ENCODE measurements at regions not wholly inside any gene's neighbourhood (a gene's known extent, or its start where the extent isn't known, plus 50 kb on each side); places are given as distances from the start of the nearest gene placed in this dataset.
"Not testable (repeated sequence)": the region's sequence is repeated elsewhere in the genome, so short reads cannot be mapped to it uniquely, and the experiment has no call there.

- TF ChIP-seq CTCF (conservative IDR thresholded peaks at IDR 0.05); EZH2 (IDR thresholded peaks at IDR 0.05; ENCODE audit: low read depth): not testable (repeated sequence)
Measured at GRCh38 chr2:230604158-230604557, 108.5 kb upstream of the CAB39 start.

All from PC-9 (cell line).